ENCODE measurements at regions not wholly inside any gene's neighbourhood (a gene's known extent, or its start where the extent isn't known, plus 50 kb on each side); places are given as distances from the start of the nearest gene placed in this dataset.
A peak's percentile ranks its signal among the peaks of the same experiment; 100 is the strongest.

- Histone ChIP-seq H3K79me2 (ENCODE audit: insufficient read depth, low read length) (no peaks in the 10 kb centered on the region), H3K36me3 (replicated peaks in 1 of 2; ENCODE audit: control insufficient read depth in 1 of 2, insufficient read depth in 2 of 2, low read length in 2 of 2) (no peaks in the 10 kb centered on the region), H2AFZ (ENCODE audit: insufficient read depth, low read depth, low read length, poor library complexity, severe bottlenecking) (no peak overlapping the region), H4K20me1 (ENCODE audit: insufficient read depth, low read length) (no peaks in the 10 kb centered on the region), H3K9me3 (replicated peaks in 1 of 2; ENCODE audit: control insufficient read depth in 1 of 2, insufficient read depth in 1 of 2, low read length in 2 of 2) (no peaks in the 10 kb centered on the region), H3K4me1 (ENCODE audit: control insufficient read depth in 1 of 2, insufficient read depth in 2 of 2, low read length in 2 of 2) (no peaks in the 10 kb centered on the region), H3K27ac (ENCODE audit: low read depth in 1 of 2, low read length in 2 of 2) (no peak overlapping the region), H3K9ac (ENCODE audit: insufficient read depth, low read length, poor library complexity, severe bottlenecking) (no peak overlapping the region), H3K4me3 (replicated peaks in 1 of 3; ENCODE audit: low read depth in 2 of 3, low read length in 3 of 3) (no peak overlapping the region), H3K4me2 (replicated peaks; ENCODE audit: extremely low read depth, low read length, poor library complexity, severe bottlenecking) (no peak overlapping the region), H3K27me3 (ENCODE audit: control insufficient read depth in 2 of 2, insufficient read depth in 2 of 2, low read length in 2 of 2) (no peaks in the 10 kb centered on the region)
- no CpG with 5 or more reads among the region's 2 CpGs for WGBS (ENCODE audit: insufficient coverage)
- peaks cover 0 to 6% (median 2%) of the 10 kb centered on the region in 7 donors for H3K9me3 Mint-ChIP-seq
- peaks cover 0 to 2% (median 0%) of the 10 kb centered on the region in 3 donors for H3K27me3 Mint-ChIP-seq (ENCODE audit: low read depth in 3 of 3)
- no peak for TF ChIP-seq CTCF (IDR thresholded peaks at IDR 0.05)
- H3K4me1 Mint-ChIP-seq = no peaks in the 10 kb centered on the region
- no peak overlapping the region for H3K4me3 Mint-ChIP-seq
- H3K36me3 Mint-ChIP-seq = no peaks in the 10 kb centered on the region
- no peak overlapping the region for H3K27ac Mint-ChIP-seq
- intact Hi-C loops (cut with micrococcal nuclease) = no loop called here
- DNase-seq = no peak
Observed at GRCh38 chr12:87812681-87813080, 216.5 kb downstream of the C12orf50 start.

GRCh38 chr12:87812030-87812429, 217.2 kb downstream of the C12orf50 start:
- H3K36me3 Mint-ChIP-seq = no peaks in the 10 kb centered on the region
- no peak for DNase-seq
- Histone ChIP-seq H3K79me2 (ENCODE audit: insufficient read depth, low read length) (no peaks in the 10 kb centered on the region), H3K9me3 (replicated peaks in 1 of 2; ENCODE audit: control insufficient read depth in 1 of 2, insufficient read depth in 1 of 2, low read length in 2 of 2) (no peaks in the 10 kb centered on the region), H3K27ac (ENCODE audit: low read depth in 1 of 2, low read length in 2 of 2) (no peak overlapping the region), H3K36me3 (replicated peaks in 1 of 2; ENCODE audit: control insufficient read depth in 1 of 2, insufficient read depth in 2 of 2, low read length in 2 of 2) (no peaks in the 10 kb centered on the region), H4K20me1 (ENCODE audit: insufficient read depth, low read length) (no peaks in the 10 kb centered on the region), H3K4me2 (replicated peaks; ENCODE audit: extremely low read depth, low read length, poor library complexity, severe bottlenecking) (no peak overlapping the region), H3K27me3 (ENCODE audit: control insufficient read depth in 2 of 2, insufficient read depth in 2 of 2, low read length in 2 of 2) (no peaks in the 10 kb centered on the region), H3K4me1 (ENCODE audit: control insufficient read depth in 1 of 2, insufficient read depth in 2 of 2, low read length in 2 of 2) (no peaks in the 10 kb centered on the region), H3K4me3 (replicated peaks in 1 of 3; ENCODE audit: low read depth in 2 of 3, low read length in 3 of 3) (no peak overlapping the region), H2AFZ (ENCODE audit: insufficient read depth, low read depth, low read length, poor library complexity, severe bottlenecking) (no peak overlapping the region), H3K9ac (ENCODE audit: insufficient read depth, low read length, poor library complexity, severe bottlenecking) (no peak overlapping the region)
- no CpG with 5 or more reads among the region's 1 CpG for WGBS (ENCODE audit: insufficient coverage)
- no peak for TF ChIP-seq CTCF (IDR thresholded peaks at IDR 0.05)
- no peaks in the 10 kb centered on the region for H3K4me1 Mint-ChIP-seq
- intact Hi-C loops (cut with micrococcal nuclease) = no loop called here
- H3K27me3 Mint-ChIP-seq (ENCODE audit: low read depth in 3 of 3) = peaks cover 0 to 2% (median 0%) of the 10 kb centered on the region in 3 donors
- H3K9me3 Mint-ChIP-seq = peaks cover 0 to 5% (median 0%) of the 10 kb centered on the region in 7 donors
- H3K27ac Mint-ChIP-seq = peak overlapping the region in 1 of 7 donors; percentile 50
- no peak overlapping the region for H3K4me3 Mint-ChIP-seq

Measured in CD14-positive monocyte (primary cell).